Karpas-422 (cell line): ENCODE measurements at regions not wholly inside any gene's neighbourhood (a gene's known extent, or its start where the extent isn't known, plus 50 kb on each side); places are given as distances from the start of the nearest gene placed in this dataset.

Source experiments
- DNase-seq: peaks from one replicate; pipeline ENCODE4 v3.0.0-alpha.2; 2015
- H2AFZ ChIP-seq: fragments of 200-600 bp; sonication (generic); 2 replicates; pipeline ENCODE4 v1.6.1; 2014; ENCODE audit warnings: antibody characterized with exemption, low read length, mixed read lengths
- H3K27ac ChIP-seq: fragments of 200-600 bp; sonication (generic); 2 replicates; pipeline ENCODE4 v1.5.1; 2014; ENCODE audit warnings: mild to moderate bottlenecking, low read length, moderate library complexity
- H3K27me3 ChIP-seq: fragments of 200-600 bp; sonication (generic); 2 replicates; pipeline ENCODE4 v1.6.1; 2014; ENCODE audit warnings: low read length, mixed read lengths
- H3K36me3 ChIP-seq: fragments of 200-600 bp; sonication (generic); 2 replicates; pipeline ENCODE4 v1.6.1; 2014; ENCODE audit warnings: low read length, mixed read lengths; ENCODE audit not compliant: insufficient read depth
- H3K4me1 ChIP-seq: fragments of 200-600 bp; sonication (generic); 2 replicates; pipeline ENCODE4 v1.6.1; 2014; ENCODE audit warnings: mild to moderate bottlenecking, low read length, mixed read lengths
- H3K4me2 ChIP-seq: fragments of 200-600 bp; sonication (generic); 2 replicates; pipeline ENCODE4 v1.6.1; 2014; ENCODE audit warnings: low read length, low read depth, mild to moderate bottlenecking; ENCODE audit not compliant: poor library complexity, severe bottlenecking
- H3K4me3 ChIP-seq: fragments of 200-600 bp; sonication (generic); 2 replicates; pipeline ENCODE4 v1.5.1; 2014; ENCODE audit warnings: mild to moderate bottlenecking, antibody characterized with exemption, low read length, mixed read lengths
- H3K79me2 ChIP-seq: fragments of 200-600 bp; sonication (generic); 2 replicates; pipeline ENCODE4 v1.6.1; 2014; ENCODE audit warnings: mild to moderate bottlenecking, low read length, mixed read lengths
- H3K9ac ChIP-seq: fragments of 200-600 bp; sonication (generic); 2 replicates; pipeline ENCODE4 v1.6.0; 2014; ENCODE audit warnings: low read length
- H3K9me2 ChIP-seq: fragments of 200-600 bp; sonication (generic), shearing (Covaris generic); replicated peaks from 2 replicates; pipeline ENCODE4 v1.6.0; 2014; ENCODE audit warnings: mild to moderate bottlenecking, low read length, moderate library complexity; ENCODE audit not compliant: insufficient read depth
- H3K9me3 ChIP-seq: fragments of 300-700, 200-600 bp; sonication (generic); 2 replicates; pipeline ENCODE4 v1.6.1; 2014; ENCODE audit warnings: low read length, mixed read lengths
- H4K20me1 ChIP-seq: fragments of 200-600 bp; sonication (generic); 2 replicates; pipeline ENCODE4 v1.6.1; 2014; ENCODE audit warnings: mild to moderate bottlenecking, antibody characterized with exemption, low read length, low read depth; ENCODE audit not compliant: insufficient read depth

- Histone ChIP-seq H3K9ac (no peak overlapping the region), H3K4me3 (no peak overlapping the region), H3K27ac (no peak overlapping the region), H3K9me2 (no peaks in the 10 kb centered on the region), H3K9me3 (no peaks in the 10 kb centered on the region; the same call in 1 of the 2 replicates), H3K27me3 (no peaks in the 10 kb centered on the region), H3K4me1 (peaks cover 3% of the 10 kb centered on the region; the same call in 1 of the 2 replicates), H4K20me1 (no peaks in the 10 kb centered on the region), H3K4me2 (no peak overlapping the region), H3K36me3 (no peaks in the 10 kb centered on the region), H3K79me2 (no peaks in the 10 kb centered on the region), H2AFZ (0 out of 2 replicates have a peak overlapping the region, but pooled peaks have one; percentile 61)
- no peak for DNase-seq
Observed at GRCh38 chr13:87444135-87444534, 227.0 kb upstream of the SLITRK5 start.

GRCh38 chr13:87452281-87452680 is 218.9 kb upstream of the SLITRK5 start:
- H3K27me3 ChIP-seq: no peaks in the 10 kb centered on the region
- no peak overlapping the region for H3K4me3 ChIP-seq
- H4K20me1 ChIP-seq: no peaks in the 10 kb centered on the region
- peaks cover 12% of the 10 kb centered on the region for H3K4me1 ChIP-seq
- H3K4me2 ChIP-seq: no peak overlapping the region
- H3K79me2 ChIP-seq: no peaks in the 10 kb centered on the region
- H3K9me3 ChIP-seq: no peaks in the 10 kb centered on the region
- H3K9ac ChIP-seq: no peak overlapping the region
- no peak for DNase-seq
- no peaks in the 10 kb centered on the region for H3K36me3 ChIP-seq
- H3K27ac ChIP-seq: no peak overlapping the region
- no peaks in the 10 kb centered on the region; the same call in 1 of the 2 replicates for H3K9me2 ChIP-seq
- peak overlapping the region; percentile 61; the same call in 1 of the 2 replicates for H2AFZ ChIP-seq

GRCh38 chr13:87453244-87453643 is 217.9 kb upstream of the SLITRK5 start:
- DNase-seq: no peak
- Histone ChIP-seq H3K79me2 (no peaks in the 10 kb centered on the region), H3K27ac (no peak overlapping the region)

GRCh38 chr13:87459419-87459818 is 211.8 kb upstream of the SLITRK5 start:
- Histone ChIP-seq H3K9ac (no peak overlapping the region), H3K4me1 (peaks cover 3% of the 10 kb centered on the region; the same call in 1 of the 2 replicates), H3K36me3 (no peaks in the 10 kb centered on the region), H3K27ac (no peak overlapping the region), H2AFZ (no peak overlapping the region; the same call in 1 of the 2 replicates), H3K4me3 (no peak overlapping the region), H3K79me2 (no peaks in the 10 kb centered on the region), H3K4me2 (no peak overlapping the region), H3K9me2 (no peaks in the 10 kb centered on the region; the same call in 1 of the 2 replicates), H4K20me1 (no peaks in the 10 kb centered on the region), H3K27me3 (no peaks in the 10 kb centered on the region), H3K9me3 (no peaks in the 10 kb centered on the region)
- DNase-seq: no peak

More at GRCh38 chr13:87453244-87453643, 217.9 kb upstream of the SLITRK5 start:
- Histone ChIP-seq H2AFZ (no peak overlapping the region), H3K4me1 (peaks cover 12% of the 10 kb centered on the region), H3K9me3 (no peaks in the 10 kb centered on the region), H3K36me3 (no peaks in the 10 kb centered on the region), H3K4me3 (no peak overlapping the region), H3K9ac (no peak overlapping the region), H3K9me2 (no peaks in the 10 kb centered on the region; the same call in 1 of the 2 replicates), H4K20me1 (no peaks in the 10 kb centered on the region), H3K4me2 (no peak overlapping the region), H3K27me3 (no peaks in the 10 kb centered on the region)

- Histone ChIP-seq H3K9me2 (peaks cover 2% of the 10 kb centered on the region; the same call in 1 of the 2 replicates), H3K4me2 (no peak overlapping the region), H3K4me1 (no peaks in the 10 kb centered on the region), H2AFZ (no peak overlapping the region), H3K9ac (no peak overlapping the region), H3K4me3 (no peak overlapping the region), H3K27me3 (no peaks in the 10 kb centered on the region), H3K9me3 (no peaks in the 10 kb centered on the region), H4K20me1 (no peaks in the 10 kb centered on the region), H3K27ac (no peak overlapping the region), H3K36me3 (no peaks in the 10 kb centered on the region), H3K79me2 (no peaks in the 10 kb centered on the region)
- DNase-seq: no peak
Observed at GRCh38 chr13:87497426-87497825, 173.7 kb upstream of the SLITRK5 start.

- Histone ChIP-seq H3K79me2 (no peaks in the 10 kb centered on the region), H3K36me3 (no peaks in the 10 kb centered on the region), H3K4me1 (no peaks in the 10 kb centered on the region), H3K27ac (no peak overlapping the region), H4K20me1 (no peaks in the 10 kb centered on the region), H3K27me3 (no peaks in the 10 kb centered on the region), H3K9ac (no peak overlapping the region), H3K9me3 (no peaks in the 10 kb centered on the region), H3K4me3 (no peak overlapping the region), H3K4me2 (no peak overlapping the region), H3K9me2 (peaks cover 2% of the 10 kb centered on the region; the same call in 1 of the 2 replicates), H2AFZ (no peak overlapping the region)
- DNase-seq: peak; percentile 66
Observed at GRCh38 chr13:87498681-87499080, 172.5 kb upstream of the SLITRK5 start.

- Histone ChIP-seq H3K27ac (no peak overlapping the region), H3K9me2 (no peaks in the 10 kb centered on the region), H3K4me3 (no peak overlapping the region), H3K79me2 (no peaks in the 10 kb centered on the region), H4K20me1 (no peaks in the 10 kb centered on the region), H3K36me3 (no peaks in the 10 kb centered on the region), H3K27me3 (no peaks in the 10 kb centered on the region), H3K9me3 (peaks cover 4% of the 10 kb centered on the region), H3K9ac (no peak overlapping the region), H2AFZ (peak overlapping the region; percentile 34; the same call in 1 of the 2 replicates), H3K4me1 (no peaks in the 10 kb centered on the region), H3K4me2 (no peak overlapping the region)
- no peak for DNase-seq
Observed at GRCh38 chr13:87524775-87525174, 146.4 kb upstream of the SLITRK5 start.

GRCh38 chr13:87533776-87534175 is 137.4 kb upstream of the SLITRK5 start:
- Histone ChIP-seq H3K9me3 (no peaks in the 10 kb centered on the region), H3K79me2 (no peaks in the 10 kb centered on the region), H3K4me3 (no peak overlapping the region), H3K4me2 (no peak overlapping the region), H3K27me3 (no peaks in the 10 kb centered on the region), H3K4me1 (no peaks in the 10 kb centered on the region), H3K9ac (no peak overlapping the region), H3K9me2 (no peaks in the 10 kb centered on the region), H4K20me1 (no peaks in the 10 kb centered on the region), H3K36me3 (no peaks in the 10 kb centered on the region), H2AFZ (no peak overlapping the region), H3K27ac (no peak overlapping the region)
- no peak for DNase-seq
